GM12865 (cell line): ENCODE measurements at regions not wholly inside any gene's neighbourhood (a gene's known extent, or its start where the extent isn't known, plus 50 kb on each side); places are given as distances from the start of the nearest gene placed in this dataset.

ENCODE experiments used
- DNase-seq: peaks from one replicate; pipeline ENCODE4 v3.0.0; 2010; ENCODE audit warnings: low read depth
- H3K4me3 ChIP-seq: 2 replicates; pipeline ENCODE4 v1.5.1; 2011; ENCODE audit warnings: mild to moderate bottlenecking, low read depth, low read length, control low read depth
- TF ChIP-seq, protein P1 (sequence below): IDR thresholded peaks from 2 replicates; pipeline ENCODE4 v1.5.1; 2011; ENCODE audit warnings: low read length, control low read depth, low read depth, inconsistent platforms; ENCODE audit not compliant: insufficient read depth; ENCODE audit errors: missing control alignments

DNA sequence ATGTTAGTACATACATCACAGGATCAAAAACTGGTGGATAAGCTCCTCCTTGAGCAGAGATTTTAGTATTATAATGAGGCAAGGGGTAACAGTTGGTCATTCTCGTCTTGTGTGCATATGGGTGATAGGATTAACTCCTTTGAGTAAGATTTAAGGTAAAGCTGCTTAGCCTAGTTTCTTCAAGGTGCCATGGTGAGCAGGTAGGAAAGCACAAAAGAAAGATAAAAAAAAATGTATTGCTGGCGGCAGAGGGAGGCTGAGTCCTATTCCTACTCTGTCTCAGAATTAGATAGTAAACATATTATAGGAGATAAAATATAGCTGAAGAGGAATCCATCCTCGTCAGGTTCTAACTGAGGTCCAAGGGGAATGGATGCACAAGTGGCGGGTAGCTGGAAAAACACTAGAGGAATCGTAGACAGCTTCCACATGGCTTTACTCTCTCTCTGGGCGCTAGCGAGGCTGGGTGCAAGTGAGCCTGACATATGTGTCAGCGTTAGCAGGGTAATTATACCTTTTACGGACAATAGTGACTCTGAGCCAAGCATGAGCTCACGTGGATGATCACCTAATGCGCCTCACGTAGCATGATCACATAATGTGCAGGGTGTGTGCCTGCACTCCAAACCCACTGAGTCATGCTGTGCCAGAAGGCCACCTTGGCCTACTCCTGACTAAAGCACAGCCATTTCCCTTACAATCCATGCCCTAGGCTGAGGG is 734.3 kb upstream of the MIR17HG start:
- DNase-seq, result no peak
- TF ChIP-seq, protein P1, sequence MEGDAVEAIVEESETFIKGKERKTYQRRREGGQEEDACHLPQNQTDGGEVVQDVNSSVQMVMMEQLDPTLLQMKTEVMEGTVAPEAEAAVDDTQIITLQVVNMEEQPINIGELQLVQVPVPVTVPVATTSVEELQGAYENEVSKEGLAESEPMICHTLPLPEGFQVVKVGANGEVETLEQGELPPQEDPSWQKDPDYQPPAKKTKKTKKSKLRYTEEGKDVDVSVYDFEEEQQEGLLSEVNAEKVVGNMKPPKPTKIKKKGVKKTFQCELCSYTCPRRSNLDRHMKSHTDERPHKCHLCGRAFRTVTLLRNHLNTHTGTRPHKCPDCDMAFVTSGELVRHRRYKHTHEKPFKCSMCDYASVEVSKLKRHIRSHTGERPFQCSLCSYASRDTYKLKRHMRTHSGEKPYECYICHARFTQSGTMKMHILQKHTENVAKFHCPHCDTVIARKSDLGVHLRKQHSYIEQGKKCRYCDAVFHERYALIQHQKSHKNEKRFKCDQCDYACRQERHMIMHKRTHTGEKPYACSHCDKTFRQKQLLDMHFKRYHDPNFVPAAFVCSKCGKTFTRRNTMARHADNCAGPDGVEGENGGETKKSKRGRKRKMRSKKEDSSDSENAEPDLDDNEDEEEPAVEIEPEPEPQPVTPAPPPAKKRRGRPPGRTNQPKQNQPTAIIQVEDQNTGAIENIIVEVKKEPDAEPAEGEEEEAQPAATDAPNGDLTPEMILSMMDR, result no peak
- H3K4me3 ChIP-seq, result no peak overlapping the region

DNA sequence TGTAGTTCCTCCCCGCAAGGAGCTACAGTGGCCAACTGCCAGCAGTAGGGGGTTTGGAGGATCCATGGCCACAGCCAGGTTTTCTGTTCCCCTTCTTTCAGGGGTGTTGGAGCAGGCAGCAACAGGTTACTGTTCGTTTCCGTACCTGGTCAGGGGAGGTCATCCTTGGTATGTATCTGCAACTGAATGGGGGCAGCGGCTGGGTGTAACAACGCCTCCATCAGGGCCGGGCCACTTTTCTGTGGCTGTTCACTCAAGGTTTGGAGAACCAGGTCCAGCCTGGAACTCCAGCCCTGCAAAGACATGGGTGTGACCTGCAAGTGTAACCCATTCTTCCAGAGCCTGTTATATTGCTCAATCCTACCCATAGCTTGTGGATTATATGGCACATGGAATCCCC is 732.3 kb upstream of the MIR17HG start:
- H3K4me3 ChIP-seq, result no peak overlapping the region
- no peak for DNase-seq
- TF ChIP-seq, protein P1, result no peak

DNA sequence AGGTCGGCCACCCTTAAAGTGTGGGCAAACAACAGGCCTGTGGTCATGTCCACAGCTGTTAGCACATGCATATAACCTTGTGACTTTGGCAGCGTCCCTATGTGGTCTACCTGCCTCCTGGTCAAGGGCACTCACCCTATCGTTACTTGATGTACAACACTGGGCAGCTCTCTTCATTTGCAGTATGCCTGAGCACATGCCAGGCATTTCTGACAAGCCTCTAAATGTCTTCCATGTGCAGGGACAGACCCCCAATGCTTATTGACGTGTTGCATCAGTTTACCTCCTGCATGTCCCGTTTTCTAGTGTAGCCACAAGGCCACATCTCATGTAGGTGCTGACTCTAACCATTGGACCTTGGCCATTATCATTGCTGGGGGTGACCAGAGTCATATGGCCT is 731.7 kb upstream of the MIR17HG start:
- TF ChIP-seq, protein P1, result no peak
- no peak overlapping the region for H3K4me3 ChIP-seq
- no peak for DNase-seq

DNA sequence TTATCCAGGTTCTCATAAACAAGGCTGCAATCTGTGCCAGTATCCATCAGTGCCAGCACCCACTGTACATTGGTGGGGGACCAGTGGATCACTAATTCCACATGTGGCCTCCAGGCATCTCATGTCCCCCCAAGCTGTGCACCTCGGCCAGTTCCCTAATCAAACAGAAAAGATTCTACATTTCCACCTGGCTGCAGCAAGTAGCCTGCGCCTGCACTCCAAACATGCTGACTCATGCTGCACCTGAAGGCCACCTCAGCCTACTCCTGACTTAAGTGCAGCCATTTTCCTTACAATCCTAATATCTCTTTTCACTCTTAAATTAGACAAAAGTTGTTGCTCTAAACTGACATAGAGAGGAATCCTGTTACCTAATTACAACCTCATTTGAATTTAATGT is 729.4 kb upstream of the MIR17HG start:
- no peak for DNase-seq
- no peak overlapping the region for H3K4me3 ChIP-seq
- TF ChIP-seq, protein P1, result no peak

DNA sequence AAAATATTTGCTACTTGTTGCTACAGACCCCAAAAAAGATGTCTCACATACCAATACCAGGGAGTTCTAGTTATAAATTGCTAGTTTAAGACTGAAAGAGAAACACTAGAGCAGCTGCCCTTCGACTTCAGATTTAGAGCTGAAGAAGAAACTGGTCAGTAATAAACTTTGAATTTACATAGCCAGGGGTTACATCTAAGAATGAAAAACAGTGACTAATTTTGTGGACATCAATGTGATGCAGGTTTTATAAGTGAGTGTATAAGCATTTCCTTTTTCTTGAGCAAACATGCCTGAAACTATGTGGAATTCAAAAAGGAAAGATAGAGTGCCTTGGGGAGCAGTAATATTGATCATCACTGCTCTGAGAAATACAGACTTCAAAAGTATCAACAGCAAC is 724.9 kb upstream of the MIR17HG start:
- TF ChIP-seq, protein P1, result no peak
- DNase-seq, result no peak
- no peak overlapping the region for H3K4me3 ChIP-seq

DNA sequence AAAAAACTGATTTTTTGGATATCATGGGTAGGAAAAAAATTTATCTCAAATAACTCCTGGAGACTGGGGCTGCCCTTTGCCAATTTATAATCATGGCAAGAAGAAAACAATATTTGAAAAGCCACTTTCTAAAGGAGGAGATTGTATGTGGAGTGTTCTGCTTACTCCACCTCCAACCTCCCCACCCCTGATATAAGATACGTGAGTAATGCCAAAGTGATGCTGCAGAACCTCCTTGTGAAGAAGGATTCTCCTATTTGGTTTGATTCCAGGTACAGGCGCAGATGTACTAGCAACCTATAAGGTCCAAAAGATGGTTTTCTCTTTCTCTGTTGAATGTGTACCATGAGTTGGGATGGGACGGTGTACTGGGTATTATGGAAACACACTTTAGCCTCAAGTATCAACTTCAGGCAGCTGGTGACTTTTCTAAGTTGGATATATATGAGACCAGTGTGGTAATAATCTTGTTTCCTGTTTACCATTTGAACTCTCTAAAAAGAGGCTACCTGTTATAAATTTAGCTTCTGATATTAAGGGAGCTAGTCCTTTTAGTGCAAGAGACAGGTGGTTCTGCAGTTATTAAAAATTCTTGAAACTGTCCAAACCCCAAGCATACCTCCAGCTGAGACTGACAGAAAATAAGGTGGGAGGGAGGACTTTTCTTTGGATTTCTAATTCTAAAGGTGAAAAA is 724.0 kb upstream of the MIR17HG start:
- DNase-seq, result no peak
- no peak overlapping the region for H3K4me3 ChIP-seq
- TF ChIP-seq, protein P1, result no peak

DNA sequence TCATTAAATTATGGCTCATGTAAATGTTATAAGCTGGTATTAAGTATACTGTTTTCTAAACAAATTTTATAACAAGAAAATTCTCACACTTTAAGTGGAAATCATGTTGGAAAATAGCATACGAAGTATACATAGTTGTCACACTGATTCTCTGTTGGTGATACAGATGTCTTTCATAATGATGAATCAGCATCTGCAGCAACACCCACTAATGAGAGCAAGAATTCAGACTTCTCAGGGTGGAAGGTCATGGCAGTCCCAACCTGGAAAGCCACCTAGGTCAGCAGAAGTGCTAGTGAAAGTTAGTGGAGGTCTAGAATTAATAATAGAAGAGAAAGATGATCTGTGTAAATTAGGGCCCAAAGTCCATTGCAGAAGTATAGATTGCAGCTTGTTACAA is 719.7 kb upstream of the MIR17HG start:
- TF ChIP-seq, protein P1, result no peak
- no peak overlapping the region for H3K4me3 ChIP-seq
- DNase-seq, result no peak
